Ishikawa (cell line): ENCODE measurements at regions not wholly inside any gene's neighbourhood (a gene's known extent, or its start where the extent isn't known, plus 50 kb on each side); places are given as distances from the start of the nearest gene placed in this dataset.

Experiments used
- CEBPB ChIP-seq: IDR thresholded peaks from 2 replicates; pipeline ENCODE4 v1.6.1; 2012
- CREB1 ChIP-seq: IDR thresholded peaks from 2 replicates; pipeline ENCODE4 v1.6.1; 2012; ENCODE audit warnings: low read depth
- EGR1 ChIP-seq: IDR thresholded peaks from 2 replicates; pipeline ENCODE4 v1.6.1; 2012
- EP300 ChIP-seq: IDR thresholded peaks from 2 replicates; pipeline ENCODE4 v1.6.1; 2012; ENCODE audit warnings: borderline replicate concordance
- FOXM1 ChIP-seq: IDR thresholded peaks from 2 replicates; pipeline ENCODE4 v1.6.1; 2012; ENCODE audit warnings: low read depth, borderline replicate concordance
- NFIC ChIP-seq: IDR thresholded peaks from 2 replicates; pipeline ENCODE4 v1.6.1; 2012
- REST ChIP-seq: IDR thresholded peaks from 2 replicates; pipeline ENCODE4 v1.6.1; 2012; ENCODE audit warnings: low read depth, mild to moderate bottlenecking
- TAF1 ChIP-seq: IDR thresholded peaks from 2 replicates; pipeline ENCODE4 v1.6.1; 2012; ENCODE audit warnings: low read depth, mild to moderate bottlenecking
- TEAD4 ChIP-seq: IDR thresholded peaks from 2 replicates; pipeline ENCODE4 v1.6.1; 2012
- YY1 ChIP-seq: IDR thresholded peaks from 2 replicates; pipeline ENCODE4 v1.6.1; 2012; ENCODE audit warnings: low read depth
- TF ChIP-seq, protein P1 (sequence below): IDR thresholded peaks from 2 replicates; pipeline ENCODE4 v1.6.1; 2012

DNA sequence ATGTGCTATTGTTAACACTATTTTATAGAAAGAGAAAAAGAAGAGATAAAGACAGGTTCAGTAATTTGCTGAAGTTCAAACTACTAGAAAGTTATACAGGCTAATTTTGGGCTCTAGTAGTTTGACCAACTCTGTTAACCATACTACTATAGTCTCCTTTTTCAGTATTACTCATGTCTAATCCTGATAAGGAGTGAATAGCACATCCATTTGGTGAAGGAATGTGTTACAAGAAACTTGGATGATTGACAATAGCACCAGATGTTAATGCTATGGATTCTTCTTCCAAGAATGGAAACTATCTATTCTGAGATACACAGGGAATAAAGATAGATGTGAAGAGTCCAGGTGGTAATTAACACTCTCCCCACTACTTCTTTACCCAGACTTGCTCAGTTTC is 677.3 kb downstream of the PRELID2 start:
- TF ChIP-seq REST (no peak), YY1 (no peak), TAF1 (no peak), TEAD4 (no peak), CEBPB (no peak), EGR1 (no peak), EP300 (no peak), FOXM1 (no peak), NFIC (no peak), CREB1 (no peak)
- TF ChIP-seq, protein P1, sequence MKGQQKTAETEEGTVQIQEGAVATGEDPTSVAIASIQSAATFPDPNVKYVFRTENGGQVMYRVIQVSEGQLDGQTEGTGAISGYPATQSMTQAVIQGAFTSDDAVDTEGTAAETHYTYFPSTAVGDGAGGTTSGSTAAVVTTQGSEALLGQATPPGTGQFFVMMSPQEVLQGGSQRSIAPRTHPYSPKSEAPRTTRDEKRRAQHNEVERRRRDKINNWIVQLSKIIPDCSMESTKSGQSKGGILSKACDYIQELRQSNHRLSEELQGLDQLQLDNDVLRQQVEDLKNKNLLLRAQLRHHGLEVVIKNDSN: no peak
